Neural cell (in vitro differentiated cells): ENCODE measurements at regions not wholly inside any gene's neighbourhood (a gene's known extent, or its start where the extent isn't known, plus 50 kb on each side); places are given as distances from the start of the nearest gene placed in this dataset.
A peak's percentile ranks its signal among the peaks of the same experiment; 100 is the strongest.

ENCODE experiments used
- H2AFZ ChIP-seq: fragments of 200-600, 300-800 bp; sonication (generic), shearing (Covaris generic); 2 replicates; pipeline ENCODE4 v1.6.0; 2014; ENCODE audit warnings: low read depth, mild to moderate bottlenecking, antibody characterized with exemption, low read length, moderate library complexity
- H3F3A ChIP-seq: fragments of 200-600 bp; shearing (Covaris generic); 2 replicates; pipeline ENCODE4 v1.6.1; 2016; ENCODE audit warnings: mild to moderate bottlenecking, moderate library complexity, mixed read lengths, antibody characterized with exemption, low read length; ENCODE audit not compliant: insufficient read depth, poor library complexity, severe bottlenecking
- H3K27ac ChIP-seq: fragments of 200-600, 300-800 bp; sonication (generic), shearing (Covaris generic); 2 replicates; pipeline ENCODE4 v1.5.1; 2014; ENCODE audit warnings: mild to moderate bottlenecking, low read length, moderate library complexity
- H3K27me3 ChIP-seq: fragments of 300-800, 200-600 bp; sonication (generic), shearing (Covaris generic); 2 replicates; pipeline ENCODE4 v1.6.0; 2014; ENCODE audit warnings: mild to moderate bottlenecking, low read depth, low read length, moderate library complexity; ENCODE audit not compliant: insufficient read depth
- H3K36me3 ChIP-seq: fragments of 300-800, 200-600 bp; sonication (generic), shearing (Covaris generic); 2 replicates; pipeline ENCODE4 v1.5.1; 2014; ENCODE audit warnings: mild to moderate bottlenecking, antibody characterized with exemption, low read length, moderate library complexity; ENCODE audit not compliant: insufficient read depth
- H3K4me2 ChIP-seq: fragments of 300-800, 200-600 bp; sonication (generic), shearing (Covaris generic); 2 replicates; pipeline ENCODE4 v1.6.0; 2014; ENCODE audit warnings: mild to moderate bottlenecking, low read length
- H3K4me3 ChIP-seq: fragments of 300-800, 200-600 bp; sonication (generic), shearing (Covaris generic); 2 replicates; pipeline ENCODE4 v1.5.1; 2014; ENCODE audit warnings: mild to moderate bottlenecking, low read length, moderate library complexity
- H3K79me2 ChIP-seq: fragments of 200-600 bp; shearing (Covaris generic); replicated peaks from 2 replicates; pipeline ENCODE4 v1.6.0; 2014; ENCODE audit warnings: mild to moderate bottlenecking, low read length, moderate library complexity; ENCODE audit not compliant: insufficient read depth
- H3K9ac ChIP-seq: fragments of 300-800, 200-600 bp; sonication (generic), shearing (Covaris generic); 2 replicates; pipeline ENCODE4 v1.6.1; 2016; ENCODE audit warnings: mild to moderate bottlenecking, low read length, mixed read lengths
- H3K9me2 ChIP-seq: fragments of 200-600 bp; shearing (Covaris generic); 2 replicates; pipeline ENCODE4 v1.6.1; 2016; ENCODE audit warnings: mild to moderate bottlenecking, low read length, mixed read lengths; ENCODE audit not compliant: insufficient read depth
- H3K9me3 ChIP-seq: fragments of 200-600, 300-800 bp; sonication (generic), shearing (Covaris generic); 2 replicates; pipeline ENCODE4 v1.6.1; 2016; ENCODE audit warnings: mild to moderate bottlenecking, mixed run types, low read length, moderate library complexity, mixed read lengths
- H4K20me1 ChIP-seq: fragments of 200-600 bp; shearing (Covaris generic); 2 replicates; pipeline ENCODE4 v1.6.1; 2016; ENCODE audit warnings: mild to moderate bottlenecking, mixed run types; ENCODE audit not compliant: insufficient read depth
- EP300 ChIP-seq: fragments of 450-650 bp; conservative IDR thresholded peaks from 2 replicates; pipeline ENCODE4 v1.6.1; 2014; ENCODE audit warnings: antibody characterized with exemption, mild to moderate bottlenecking, moderate library complexity; ENCODE audit not compliant: poor library complexity, severe bottlenecking
- EZH2 ChIP-seq: fragments of 200-600, 300-800 bp; shearing (Covaris generic), sonication (generic); IDR thresholded peaks from 2 replicates; pipeline ENCODE4 v1.6.1; 2014; ENCODE audit warnings: antibody characterized with exemption, low read length, borderline replicate concordance, mild to moderate bottlenecking; ENCODE audit not compliant: insufficient read depth, poor library complexity, severe bottlenecking
- MXI1 ChIP-seq: fragments of 450-650 bp; conservative IDR thresholded peaks from 2 replicates; pipeline ENCODE4 v1.6.1; 2014; ENCODE audit warnings: antibody characterized with exemption, mild to moderate bottlenecking; ENCODE audit not compliant: poor library complexity, severe bottlenecking
- POLR2AphosphoS5 ChIP-seq: IDR thresholded peaks from 2 replicates; pipeline ENCODE4 v1.6.1; 2012
- RAD21 ChIP-seq: fragments of 450-650 bp; conservative IDR thresholded peaks from 2 replicates; pipeline ENCODE4 v1.6.1; 2014; ENCODE audit warnings: antibody characterized with exemption, mild to moderate bottlenecking, moderate library complexity
- SMC3 ChIP-seq: fragments of 450-650 bp; conservative IDR thresholded peaks from 2 replicates; pipeline ENCODE4 v1.6.1; 2014; ENCODE audit warnings: antibody characterized with exemption, mild to moderate bottlenecking, moderate library complexity; ENCODE audit not compliant: poor library complexity
- TAF1 ChIP-seq: IDR thresholded peaks from 2 replicates; pipeline ENCODE4 v1.6.1; 2012; ENCODE audit warnings: low read depth
- TF ChIP-seq, protein P1 (sequence below): fragments of 450-650 bp; IDR thresholded peaks from 2 replicates; pipeline ENCODE4 v1.5.1; 2014; ENCODE audit warnings: antibody characterized with exemption, mild to moderate bottlenecking, moderate library complexity; ENCODE audit not compliant: poor library complexity, severe bottlenecking
- TF ChIP-seq, protein P2 (sequence below): IDR thresholded peaks from 2 replicates; pipeline ENCODE4 v1.6.1; 2012; ENCODE audit warnings: borderline replicate concordance

DNA sequence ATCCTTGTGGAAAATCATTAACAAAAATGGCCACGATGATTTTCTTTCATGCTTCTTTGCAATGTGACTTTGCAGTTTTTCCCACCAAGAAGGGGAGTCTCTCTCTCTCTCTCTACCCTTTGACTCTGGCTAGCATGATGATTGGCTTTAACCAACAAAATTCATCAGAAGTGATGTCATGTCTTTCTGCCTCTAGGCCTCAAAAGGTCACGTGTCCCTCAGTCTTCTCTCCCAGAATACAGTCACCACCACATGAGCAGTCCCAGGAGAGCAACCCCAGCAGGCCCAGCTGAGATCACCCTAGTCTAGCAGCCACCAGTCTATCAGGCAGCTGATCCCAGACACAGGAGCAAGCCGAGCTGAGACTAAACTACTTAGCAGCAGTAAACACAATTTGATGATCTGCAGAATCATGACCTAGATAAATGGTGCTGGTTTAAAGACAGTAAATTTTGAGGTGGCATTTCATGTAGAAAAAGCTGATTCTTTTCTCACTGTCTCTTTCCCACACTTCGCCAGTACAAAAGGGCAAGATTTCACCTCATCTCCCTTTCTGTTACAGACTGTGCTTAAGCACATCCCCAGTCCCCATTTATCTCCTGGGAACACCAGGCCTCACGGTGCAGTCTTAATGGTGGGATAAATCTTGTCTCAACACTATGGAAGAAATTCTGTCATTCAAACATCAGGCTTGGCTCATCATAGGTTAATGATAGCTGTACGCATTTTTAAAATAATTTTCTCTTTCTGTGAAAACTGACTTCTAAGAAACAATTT, 132.7 kb downstream of the SCG2 start:
- Histone ChIP-seq H3K79me2 (no peaks in the 10 kb centered on the region), H3K27ac (peak overlapping the region; percentile 19), H2AFZ (no peak overlapping the region), H3K4me3 (peak overlapping the region; percentile 33), H3K9me3 (no peaks in the 10 kb centered on the region), H3F3A (no peaks in the 10 kb centered on the region), H3K36me3 (no peaks in the 10 kb centered on the region), H4K20me1 (no peaks in the 10 kb centered on the region), H3K9ac (no peak overlapping the region), H3K4me2 (no peak overlapping the region), H3K27me3 (no peaks in the 10 kb centered on the region), H3K9me2 (no peaks in the 10 kb centered on the region)
- no peak for TF ChIP-seq SMC3
- TF ChIP-seq RAD21 = no peak
- TF ChIP-seq EP300 = no peak
- TF ChIP-seq, protein P1, sequence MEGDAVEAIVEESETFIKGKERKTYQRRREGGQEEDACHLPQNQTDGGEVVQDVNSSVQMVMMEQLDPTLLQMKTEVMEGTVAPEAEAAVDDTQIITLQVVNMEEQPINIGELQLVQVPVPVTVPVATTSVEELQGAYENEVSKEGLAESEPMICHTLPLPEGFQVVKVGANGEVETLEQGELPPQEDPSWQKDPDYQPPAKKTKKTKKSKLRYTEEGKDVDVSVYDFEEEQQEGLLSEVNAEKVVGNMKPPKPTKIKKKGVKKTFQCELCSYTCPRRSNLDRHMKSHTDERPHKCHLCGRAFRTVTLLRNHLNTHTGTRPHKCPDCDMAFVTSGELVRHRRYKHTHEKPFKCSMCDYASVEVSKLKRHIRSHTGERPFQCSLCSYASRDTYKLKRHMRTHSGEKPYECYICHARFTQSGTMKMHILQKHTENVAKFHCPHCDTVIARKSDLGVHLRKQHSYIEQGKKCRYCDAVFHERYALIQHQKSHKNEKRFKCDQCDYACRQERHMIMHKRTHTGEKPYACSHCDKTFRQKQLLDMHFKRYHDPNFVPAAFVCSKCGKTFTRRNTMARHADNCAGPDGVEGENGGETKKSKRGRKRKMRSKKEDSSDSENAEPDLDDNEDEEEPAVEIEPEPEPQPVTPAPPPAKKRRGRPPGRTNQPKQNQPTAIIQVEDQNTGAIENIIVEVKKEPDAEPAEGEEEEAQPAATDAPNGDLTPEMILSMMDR = no peak
- TF ChIP-seq MXI1 = no peak
- no peak for TF ChIP-seq TAF1
- TF ChIP-seq, protein P2, sequence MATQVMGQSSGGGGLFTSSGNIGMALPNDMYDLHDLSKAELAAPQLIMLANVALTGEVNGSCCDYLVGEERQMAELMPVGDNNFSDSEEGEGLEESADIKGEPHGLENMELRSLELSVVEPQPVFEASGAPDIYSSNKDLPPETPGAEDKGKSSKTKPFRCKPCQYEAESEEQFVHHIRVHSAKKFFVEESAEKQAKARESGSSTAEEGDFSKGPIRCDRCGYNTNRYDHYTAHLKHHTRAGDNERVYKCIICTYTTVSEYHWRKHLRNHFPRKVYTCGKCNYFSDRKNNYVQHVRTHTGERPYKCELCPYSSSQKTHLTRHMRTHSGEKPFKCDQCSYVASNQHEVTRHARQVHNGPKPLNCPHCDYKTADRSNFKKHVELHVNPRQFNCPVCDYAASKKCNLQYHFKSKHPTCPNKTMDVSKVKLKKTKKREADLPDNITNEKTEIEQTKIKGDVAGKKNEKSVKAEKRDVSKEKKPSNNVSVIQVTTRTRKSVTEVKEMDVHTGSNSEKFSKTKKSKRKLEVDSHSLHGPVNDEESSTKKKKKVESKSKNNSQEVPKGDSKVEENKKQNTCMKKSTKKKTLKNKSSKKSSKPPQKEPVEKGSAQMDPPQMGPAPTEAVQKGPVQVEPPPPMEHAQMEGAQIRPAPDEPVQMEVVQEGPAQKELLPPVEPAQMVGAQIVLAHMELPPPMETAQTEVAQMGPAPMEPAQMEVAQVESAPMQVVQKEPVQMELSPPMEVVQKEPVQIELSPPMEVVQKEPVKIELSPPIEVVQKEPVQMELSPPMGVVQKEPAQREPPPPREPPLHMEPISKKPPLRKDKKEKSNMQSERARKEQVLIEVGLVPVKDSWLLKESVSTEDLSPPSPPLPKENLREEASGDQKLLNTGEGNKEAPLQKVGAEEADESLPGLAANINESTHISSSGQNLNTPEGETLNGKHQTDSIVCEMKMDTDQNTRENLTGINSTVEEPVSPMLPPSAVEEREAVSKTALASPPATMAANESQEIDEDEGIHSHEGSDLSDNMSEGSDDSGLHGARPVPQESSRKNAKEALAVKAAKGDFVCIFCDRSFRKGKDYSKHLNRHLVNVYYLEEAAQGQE = no peak
- no peak for TF ChIP-seq POLR2AphosphoS5
- TF ChIP-seq EZH2 = no peak

DNA sequence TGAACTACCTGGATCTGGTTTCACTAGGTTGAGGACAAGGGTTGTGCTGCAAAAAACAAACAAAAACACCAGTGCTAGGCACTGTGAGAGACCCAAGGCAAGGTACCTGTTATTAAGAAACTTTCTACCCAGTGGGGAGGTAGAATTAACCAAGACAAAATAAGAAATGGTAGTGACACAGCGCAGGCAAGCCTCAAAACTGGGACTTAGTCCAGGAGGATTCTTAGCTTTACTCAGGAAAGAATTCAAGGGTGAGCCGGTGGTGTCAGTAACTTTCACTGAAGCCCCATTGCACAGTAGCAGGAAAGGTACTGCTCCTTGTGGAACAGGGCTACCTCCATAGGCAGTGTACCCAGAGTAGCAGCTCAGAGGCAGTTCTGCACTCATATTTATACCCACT, 131.6 kb downstream of the SCG2 start:
- Histone ChIP-seq H3K4me2 (no peak overlapping the region), H3K4me3 (no peak overlapping the region)
- no peak for TF ChIP-seq TAF1
- TF ChIP-seq EP300 = no peak

More for the DNA sequence above, 131.6 kb downstream of the SCG2 start:
- H3K79me2 ChIP-seq = no peaks in the 10 kb centered on the region
- no peak overlapping the region for H2AFZ ChIP-seq
- H3K36me3 ChIP-seq = no peaks in the 10 kb centered on the region
- no peaks in the 10 kb centered on the region for H3K9me3 ChIP-seq
- no peak overlapping the region for H3K27ac ChIP-seq
- H4K20me1 ChIP-seq = no peaks in the 10 kb centered on the region
- H3K9ac ChIP-seq = no peak overlapping the region
- H3K9me2 ChIP-seq = no peaks in the 10 kb centered on the region
- no peaks in the 10 kb centered on the region for H3K27me3 ChIP-seq
- no peaks in the 10 kb centered on the region for H3F3A ChIP-seq
